Iris pigment epithelial cell (primary cell): ENCODE measurements at regions not wholly inside any gene's neighbourhood (a gene's known extent, or its start where the extent isn't known, plus 50 kb on each side); places are given as distances from the start of the nearest gene placed in this dataset.

Experiments
- DNase-seq: peaks from one replicate; pipeline ENCODE4 v3.0.0-alpha.2; 2011; ENCODE audit warnings: low read depth

DNA sequence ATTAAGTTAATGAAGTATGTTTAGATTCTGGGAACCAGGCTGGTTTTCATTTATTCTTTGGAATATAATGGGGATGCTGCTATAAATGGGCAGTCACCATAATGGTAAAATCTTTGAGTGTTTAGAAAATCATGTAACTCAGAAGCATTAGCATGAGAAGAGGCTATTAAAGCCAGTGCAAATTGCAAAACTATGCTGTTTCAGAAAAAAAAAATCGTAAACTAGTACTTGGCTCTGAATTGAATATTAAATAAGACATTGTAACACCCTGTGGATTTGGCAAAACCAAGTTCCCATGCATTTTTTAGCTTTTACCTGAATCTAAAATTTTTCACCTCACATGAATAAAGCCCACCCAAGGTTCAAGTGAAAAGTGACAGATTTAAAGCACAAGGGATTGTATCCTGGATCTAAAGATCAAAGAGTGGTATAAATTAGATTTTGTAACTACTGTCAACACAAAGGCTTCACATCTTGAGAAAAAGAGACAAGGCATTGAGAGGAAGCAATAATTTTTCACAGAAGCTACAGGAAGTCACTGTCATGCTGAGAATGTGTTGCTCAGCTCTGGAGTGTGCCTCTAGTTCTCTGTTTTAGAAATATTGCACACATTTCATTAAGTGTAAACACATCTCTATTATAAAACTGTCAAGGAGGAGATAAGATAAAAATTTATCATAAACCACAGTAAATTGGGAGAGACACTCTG is 142.2 kb downstream of the ABCA8 start:
- DNase-seq, result no peak

DNA sequence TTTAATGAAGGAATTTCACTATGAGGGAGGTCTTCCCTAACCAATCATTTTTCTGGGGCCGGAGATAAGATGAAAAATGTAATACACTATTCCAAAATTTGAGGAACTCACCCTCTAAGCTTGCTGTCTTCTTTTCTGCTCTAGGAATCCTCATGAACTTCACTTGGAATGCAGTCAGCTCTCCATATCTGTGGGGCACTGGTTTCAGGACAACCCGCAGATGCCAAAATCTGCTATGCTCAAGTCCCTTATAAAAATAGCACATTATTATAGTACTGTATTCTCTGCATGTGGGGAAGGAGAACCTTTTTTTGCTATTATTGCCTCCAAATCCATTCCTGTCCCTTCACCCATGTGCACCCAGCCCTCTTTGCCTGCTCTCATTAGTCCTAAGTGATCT is 146.0 kb downstream of the ABCA8 start:
- DNase-seq, result no peak

DNA sequence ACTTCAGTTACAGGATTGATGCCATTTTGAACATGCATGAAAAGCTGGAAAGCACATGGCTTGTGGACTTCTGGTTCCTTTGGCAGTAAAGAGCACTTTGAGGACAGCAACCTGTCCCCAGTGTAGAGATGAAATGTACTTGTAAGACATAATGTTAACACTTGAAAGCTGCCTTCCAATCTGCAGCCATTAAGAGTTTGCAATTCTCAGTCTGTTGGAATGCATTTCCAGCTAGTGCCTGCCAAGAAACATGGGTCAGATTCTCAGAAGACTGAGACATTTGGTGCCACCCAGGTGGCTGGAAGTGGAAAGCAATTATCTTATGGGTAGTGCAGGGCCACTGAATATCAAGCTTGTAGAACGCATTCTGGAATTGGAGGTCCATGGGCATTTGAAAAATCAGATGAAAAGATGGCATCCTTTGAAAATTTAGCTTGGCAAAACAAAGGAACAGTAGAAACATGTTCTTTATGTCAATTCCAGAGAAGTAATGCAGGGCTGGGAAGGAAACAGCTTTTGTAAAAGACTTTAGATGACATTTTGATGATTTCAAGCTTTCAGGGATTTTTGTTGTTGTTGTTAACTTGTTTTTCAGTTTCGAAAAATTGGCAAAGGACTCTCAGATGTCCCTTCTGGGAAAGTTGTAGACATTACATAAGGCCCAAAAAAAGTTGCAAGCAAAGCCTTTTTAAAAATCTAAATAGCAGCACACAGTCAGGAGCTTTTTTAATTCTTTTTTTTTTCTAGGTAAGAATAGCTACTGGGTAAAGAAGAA is 147.0 kb downstream of the ABCA8 start:
- no peak for DNase-seq

DNA sequence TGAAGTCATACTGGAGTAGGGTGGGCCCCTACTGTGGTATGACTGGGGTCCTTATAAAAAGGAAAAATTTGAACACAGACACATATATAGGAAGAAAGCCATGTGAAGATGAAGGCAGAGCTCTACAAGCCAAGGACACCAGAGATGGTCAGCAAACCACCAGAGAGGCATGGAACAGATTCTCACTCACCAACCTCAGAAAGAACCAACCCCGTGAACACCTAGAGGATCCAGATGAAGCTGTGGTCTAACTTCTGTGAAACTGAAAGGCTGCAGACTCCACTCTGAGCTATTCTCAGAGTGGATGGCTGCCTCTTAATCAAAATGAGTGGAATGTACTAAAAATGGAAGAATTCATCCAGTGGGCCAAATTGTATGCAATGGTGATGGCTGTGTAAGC is 149.6 kb downstream of the ABCA8 start:
- DNase-seq, result no peak

GRCh38 chr17:68804777-68805520 is 150.2 kb downstream of the ABCA8 start:
- DNase-seq, result no peak

- DNase-seq, result no peak
Measured at GRCh38 chr17:68803164-68803929, 151.8 kb downstream of the ABCA8 start.

DNA sequence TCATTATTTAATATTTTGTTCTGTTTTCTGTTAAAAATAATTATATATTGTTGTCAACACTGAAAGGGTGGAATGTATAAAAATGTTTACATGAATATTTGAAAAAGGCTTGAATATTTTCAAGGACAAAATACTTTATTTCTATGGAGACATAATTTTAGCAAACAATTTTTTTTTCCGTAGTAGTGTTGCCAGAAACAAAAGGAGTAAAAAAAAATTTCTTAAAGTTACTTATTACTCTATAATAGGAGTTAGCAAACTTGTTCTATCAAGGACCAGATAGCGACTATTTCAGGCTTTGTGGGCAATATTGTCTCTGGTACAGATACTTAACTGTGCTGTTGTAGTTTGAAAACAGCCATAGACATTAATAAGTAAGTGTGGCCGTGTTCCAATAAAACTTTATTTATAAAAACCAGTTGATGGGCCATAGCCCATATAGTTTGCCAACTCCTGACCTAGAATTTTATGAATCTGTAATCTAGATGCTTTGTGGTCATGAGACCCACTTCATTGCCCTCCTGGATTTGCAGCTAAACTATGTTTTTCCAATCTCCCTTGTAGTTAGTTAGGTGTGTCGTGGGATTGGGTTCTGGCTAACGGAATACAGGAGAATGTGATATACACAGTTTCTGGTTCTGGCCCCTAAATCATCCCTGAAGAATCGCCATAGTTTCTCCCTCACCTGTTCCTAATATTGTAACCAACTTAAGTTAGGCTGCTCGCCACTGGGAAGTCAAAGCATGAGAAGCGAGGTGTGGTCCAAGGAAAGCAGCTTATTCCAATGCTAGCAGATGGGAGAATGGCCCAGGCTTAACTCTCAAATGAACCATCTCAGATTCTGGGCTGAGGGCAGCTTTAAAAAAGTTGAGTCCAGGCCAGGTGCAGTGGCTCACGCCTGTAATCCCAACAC is 153.6 kb downstream of the ABCA8 start:
- DNase-seq, result no peak

DNA sequence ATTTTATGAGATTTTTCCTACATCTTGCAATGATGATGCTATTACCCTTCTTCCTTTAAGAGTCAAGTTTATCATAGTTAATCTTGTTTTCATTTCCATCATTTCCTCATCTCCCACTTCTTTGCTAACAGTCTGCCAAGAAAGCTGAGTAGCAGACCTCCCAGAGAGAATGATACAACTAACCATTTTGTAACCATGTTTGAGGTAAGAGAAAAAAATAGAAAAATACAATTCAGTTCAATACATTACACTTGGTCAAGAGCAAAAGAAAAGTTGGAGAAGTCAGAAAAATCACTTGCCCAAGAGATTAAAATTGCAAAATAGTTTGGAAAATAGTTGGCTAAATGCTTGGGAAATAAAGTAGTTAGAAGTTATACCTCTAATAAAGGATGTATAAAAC is 154.4 kb downstream of the ABCA8 start:
- DNase-seq, result peak; percentile 90

- DNase-seq, result peak; percentile 73
Measured at GRCh38 chr17:68794636-68795434, 160.4 kb downstream of the ABCA8 start.

DNA sequence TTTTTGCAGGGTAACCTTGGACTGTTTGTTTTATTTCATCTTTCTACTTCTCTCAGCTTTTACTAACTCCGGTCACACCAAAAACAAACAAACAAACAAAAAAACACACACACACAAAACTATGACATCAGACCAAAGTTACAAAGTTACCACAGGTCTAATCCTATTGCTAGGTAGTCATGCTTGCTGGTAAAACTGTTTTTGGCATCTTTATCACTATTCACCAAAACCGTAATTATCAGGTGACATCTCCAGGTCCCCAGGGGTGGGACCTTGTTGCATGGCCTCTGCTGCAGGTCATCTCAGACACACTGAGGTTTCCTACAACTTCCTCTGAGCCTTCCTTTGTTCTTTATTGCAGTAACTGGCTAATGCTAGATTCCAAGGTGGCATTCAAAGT is 162.3 kb downstream of the ABCA8 start:
- no peak for DNase-seq

GRCh38 chr17:68792042-68792685 is 163.0 kb downstream of the ABCA8 start:
- DNase-seq, result peak; percentile 73

DNA sequence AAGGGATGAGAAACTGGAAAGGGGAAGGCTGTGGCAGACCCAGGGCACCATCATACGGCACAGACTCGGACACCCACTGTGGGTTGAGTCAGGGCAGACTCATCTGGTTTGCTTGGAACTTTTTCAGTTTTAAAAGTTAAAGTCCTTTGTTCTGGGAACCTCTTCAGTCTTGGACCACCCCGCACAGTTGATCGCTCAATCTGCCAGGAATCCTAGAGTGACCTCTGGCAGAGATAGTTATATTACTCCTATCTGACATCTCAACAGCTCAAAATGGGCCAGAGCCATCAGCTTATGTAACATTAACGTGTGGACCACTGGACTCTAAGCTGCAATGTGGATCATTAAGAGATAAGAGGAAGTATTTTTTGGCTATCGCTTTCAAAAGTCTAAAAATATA is 164.3 kb downstream of the ABCA8 start:
- no peak for DNase-seq

GRCh38 chr17:68790492-68790891 is 164.7 kb downstream of the ABCA8 start:
- no peak for DNase-seq

DNA sequence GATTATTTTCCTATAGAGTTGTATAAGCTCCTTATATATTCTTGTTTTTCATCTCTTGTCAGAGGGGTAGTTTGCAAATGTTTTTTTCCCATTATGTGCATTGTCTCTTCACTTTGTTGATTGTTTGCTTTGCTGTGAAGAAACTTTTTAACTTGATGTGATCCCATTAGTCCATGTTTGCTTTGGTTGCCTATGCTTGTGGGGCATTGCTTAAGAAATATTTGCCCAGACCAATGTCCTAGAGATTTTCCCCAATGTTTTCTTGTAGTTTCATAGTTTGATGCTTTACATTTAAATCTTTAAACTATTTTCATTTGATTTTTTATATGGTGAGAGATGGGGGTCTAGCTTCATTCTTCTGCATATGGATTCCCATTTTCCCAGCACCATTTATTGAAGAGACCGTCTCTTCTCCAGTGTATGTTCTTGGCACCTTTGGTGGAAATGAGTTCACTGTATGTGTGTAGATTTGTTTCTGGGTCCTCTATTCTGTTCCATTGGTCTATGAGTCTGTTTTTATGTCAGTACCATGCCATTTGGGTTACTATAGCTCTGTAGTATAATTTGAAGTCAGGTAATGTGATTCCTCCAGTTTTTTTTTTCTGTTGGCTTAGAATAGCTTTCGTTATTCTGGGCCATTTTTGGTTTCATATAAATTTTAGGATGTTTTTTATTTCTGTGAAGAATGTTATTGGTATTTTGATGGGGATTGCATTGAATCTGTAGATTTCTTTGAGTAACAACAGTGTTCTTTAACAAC is 165.8 kb downstream of the ABCA8 start:
- DNase-seq, result no peak

DNA sequence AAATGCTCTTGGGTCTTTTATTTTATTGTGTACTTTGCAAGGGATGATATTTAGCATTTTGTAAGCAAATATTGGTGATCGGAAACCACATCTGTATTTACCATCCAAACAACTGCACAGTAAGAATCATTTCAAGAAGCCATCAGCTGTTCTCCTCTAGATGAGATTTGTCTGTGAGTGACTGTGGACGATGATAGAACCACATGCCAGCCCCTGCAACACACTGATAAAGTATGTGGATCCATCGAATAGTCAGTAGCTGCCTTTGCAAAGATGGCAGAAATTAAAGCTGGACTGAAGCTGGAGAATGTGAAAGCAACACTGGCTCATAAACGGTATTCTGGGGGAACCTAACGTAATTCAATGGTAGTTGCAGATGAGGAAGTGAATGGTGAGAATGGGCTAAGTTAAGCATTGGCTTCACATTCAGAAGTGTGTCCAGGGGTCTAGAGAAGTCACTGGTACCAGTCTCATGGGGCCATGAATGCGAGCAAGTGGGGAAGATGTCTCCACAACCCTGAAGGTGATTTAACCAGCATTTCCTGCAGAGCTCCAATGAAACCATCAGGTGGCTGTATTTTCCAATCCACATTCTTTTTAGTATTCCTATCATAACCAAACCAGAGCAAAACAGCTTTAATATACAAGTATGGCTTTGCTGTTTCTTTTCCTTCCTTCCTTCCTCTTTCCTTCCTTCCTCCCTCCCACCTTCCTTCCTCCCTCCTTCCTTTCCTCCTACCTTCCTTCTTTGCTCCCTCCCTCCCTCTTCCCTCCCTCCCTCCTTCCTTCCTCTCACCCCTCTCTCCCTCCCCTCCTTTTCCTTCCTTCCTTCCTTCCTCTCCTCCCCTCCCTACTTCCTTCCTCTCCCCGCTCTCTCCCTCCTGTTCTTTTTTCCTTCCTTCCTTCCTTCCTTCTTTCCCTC is 169.4 kb downstream of the ABCA8 start:
- no peak for DNase-seq

DNA sequence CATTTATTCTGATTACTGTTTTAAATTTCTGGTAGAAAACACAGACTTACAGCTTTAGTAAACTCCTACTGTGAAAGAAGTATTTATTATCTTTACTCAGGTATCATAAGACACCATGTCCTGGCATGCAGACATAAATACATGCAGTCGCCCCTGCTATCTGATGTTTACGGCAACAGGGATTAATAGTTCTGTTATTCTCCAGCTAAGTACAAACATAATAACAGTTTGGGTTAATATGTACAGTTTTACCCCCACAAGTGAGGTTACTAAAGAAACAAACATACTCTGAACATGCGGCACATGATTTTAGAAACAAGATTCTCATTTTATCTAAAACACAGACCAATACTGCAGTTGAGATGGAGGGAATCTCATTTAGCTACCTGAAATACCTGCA is 170.8 kb downstream of the ABCA8 start:
- DNase-seq, result peak; percentile 72

DNA sequence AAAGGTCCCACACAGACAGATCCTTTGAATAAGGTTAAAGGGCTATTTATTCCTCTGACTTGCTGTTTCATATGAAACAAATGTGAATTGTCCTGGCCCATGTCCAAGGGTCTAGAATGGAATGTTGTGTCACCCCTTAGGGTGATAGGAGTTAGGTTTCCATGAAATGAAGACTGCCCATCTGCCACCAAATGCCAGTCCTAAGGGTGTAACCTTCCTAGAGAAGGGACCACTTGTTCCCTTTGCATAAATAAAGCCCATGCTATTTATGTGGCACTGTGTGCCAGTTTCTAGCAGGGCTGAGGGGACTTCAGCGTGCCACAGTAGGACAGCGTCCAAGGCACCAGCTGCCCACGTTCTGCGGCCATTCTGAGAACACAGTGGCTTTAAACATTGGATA is 171.3 kb downstream of the ABCA8 start:
- DNase-seq, result no peak

- no peak for DNase-seq
Measured at GRCh38 chr17:68782789-68783188, 172.4 kb downstream of the ABCA8 start.
